ENCODE measurements at regions not wholly inside any gene's neighbourhood (a gene's known extent, or its start where the extent isn't known, plus 50 kb on each side); places are given as distances from the start of the nearest gene placed in this dataset.

GRCh38 chr12:89988188-89988915 is 279.7 kb upstream of the ATP2B1 start:
- Histone ChIP-seq H3K4me1 (ENCODE audit: control insufficient read depth in 1 of 2, low read depth in 2 of 2) (no peaks in the 10 kb centered on the region), H3K27ac (no peak overlapping the region), H3K36me3 (no peaks in the 10 kb centered on the region), H3K27me3 (replicated peaks; ENCODE audit: insufficient read depth) (no peaks in the 10 kb centered on the region), H3K4me3 (no peak overlapping the region), H3K9me3 (no peaks in the 10 kb centered on the region)
- DNase-seq (ENCODE audit: low spot score) (no peak), ATAC-seq (ENCODE audit: insufficient number of reproducible peaks, low FRiP score, low read depth) (no peak)
- TF ChIP-seq, protein P1, sequence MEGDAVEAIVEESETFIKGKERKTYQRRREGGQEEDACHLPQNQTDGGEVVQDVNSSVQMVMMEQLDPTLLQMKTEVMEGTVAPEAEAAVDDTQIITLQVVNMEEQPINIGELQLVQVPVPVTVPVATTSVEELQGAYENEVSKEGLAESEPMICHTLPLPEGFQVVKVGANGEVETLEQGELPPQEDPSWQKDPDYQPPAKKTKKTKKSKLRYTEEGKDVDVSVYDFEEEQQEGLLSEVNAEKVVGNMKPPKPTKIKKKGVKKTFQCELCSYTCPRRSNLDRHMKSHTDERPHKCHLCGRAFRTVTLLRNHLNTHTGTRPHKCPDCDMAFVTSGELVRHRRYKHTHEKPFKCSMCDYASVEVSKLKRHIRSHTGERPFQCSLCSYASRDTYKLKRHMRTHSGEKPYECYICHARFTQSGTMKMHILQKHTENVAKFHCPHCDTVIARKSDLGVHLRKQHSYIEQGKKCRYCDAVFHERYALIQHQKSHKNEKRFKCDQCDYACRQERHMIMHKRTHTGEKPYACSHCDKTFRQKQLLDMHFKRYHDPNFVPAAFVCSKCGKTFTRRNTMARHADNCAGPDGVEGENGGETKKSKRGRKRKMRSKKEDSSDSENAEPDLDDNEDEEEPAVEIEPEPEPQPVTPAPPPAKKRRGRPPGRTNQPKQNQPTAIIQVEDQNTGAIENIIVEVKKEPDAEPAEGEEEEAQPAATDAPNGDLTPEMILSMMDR (IDR thresholded peaks at IDR 0.05): no peak

- no peak overlapping the region for H3K27ac ChIP-seq
- no peak for DNase-seq (ENCODE audit: low spot score)
- no peaks in the 10 kb centered on the region for H3K36me3 ChIP-seq
- TF ChIP-seq, protein P1 (IDR thresholded peaks at IDR 0.05): no peak
- no peak overlapping the region for H3K4me3 ChIP-seq
- no peaks in the 10 kb centered on the region for H3K4me1 ChIP-seq (ENCODE audit: control insufficient read depth in 1 of 2, low read depth in 2 of 2)
- no peaks in the 10 kb centered on the region for H3K9me3 ChIP-seq
- no peaks in the 10 kb centered on the region for H3K27me3 ChIP-seq (replicated peaks; ENCODE audit: insufficient read depth)
- ATAC-seq (ENCODE audit: insufficient number of reproducible peaks, low FRiP score, low read depth): no peak
Measured at GRCh38 chr12:89985935-89986334, 277.3 kb upstream of the ATP2B1 start.

DNA sequence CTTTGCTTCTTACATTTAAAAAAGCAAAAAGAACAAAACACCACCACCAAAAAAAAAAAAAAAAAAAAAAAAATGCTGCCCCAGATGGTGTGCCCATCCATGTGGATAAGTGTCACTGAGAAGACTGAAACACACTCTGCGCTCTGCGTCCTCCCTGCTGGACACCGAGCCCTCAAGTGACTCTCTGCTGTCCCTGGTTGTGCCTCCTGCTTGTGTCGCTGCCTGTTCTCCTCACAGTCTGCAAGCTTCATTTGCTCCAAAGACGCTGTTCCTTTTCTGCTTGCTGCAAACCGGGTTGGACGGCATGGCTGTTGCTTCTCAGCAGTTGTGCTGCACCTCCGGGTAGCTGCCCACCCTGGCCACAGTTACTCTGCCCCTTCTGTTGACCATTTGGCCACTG is 276.2 kb upstream of the ATP2B1 start:
- TF ChIP-seq, protein P1 (IDR thresholded peaks at IDR 0.05): no peak
- no peaks in the 10 kb centered on the region for H3K27me3 ChIP-seq (replicated peaks; ENCODE audit: insufficient read depth)
- ATAC-seq (ENCODE audit: insufficient number of reproducible peaks, low FRiP score, low read depth): no peak

DNA sequence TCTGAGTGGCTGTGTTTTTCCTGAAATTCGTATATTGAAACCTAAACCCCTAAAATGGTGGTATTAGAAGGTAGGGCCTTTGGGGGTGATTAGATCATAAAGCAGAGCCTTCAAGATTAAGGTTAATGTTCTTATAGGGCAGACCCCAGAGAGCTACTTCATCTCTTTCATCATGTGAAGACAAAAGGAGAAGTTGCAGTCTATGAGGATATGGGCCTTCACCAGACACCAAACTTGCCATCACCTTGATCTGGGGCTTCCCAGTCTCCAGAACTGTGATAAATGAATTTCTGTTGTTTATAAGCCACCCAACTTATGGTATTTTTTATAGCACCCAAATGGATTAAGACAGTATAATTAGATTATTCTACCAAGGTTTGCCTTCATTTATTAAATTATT is 275.0 kb upstream of the ATP2B1 start:
- Histone ChIP-seq H3K4me1 (ENCODE audit: control insufficient read depth in 1 of 2, low read depth in 2 of 2) (no peaks in the 10 kb centered on the region), H3K4me3 (no peak overlapping the region), H3K27me3 (replicated peaks; ENCODE audit: insufficient read depth) (no peaks in the 10 kb centered on the region), H3K27ac (no peak overlapping the region), H3K9me3 (no peaks in the 10 kb centered on the region), H3K36me3 (no peaks in the 10 kb centered on the region)
- DNase-seq (ENCODE audit: low spot score): no peak
- TF ChIP-seq, protein P1 (IDR thresholded peaks at IDR 0.05): no peak
- no peak for ATAC-seq (ENCODE audit: insufficient number of reproducible peaks, low FRiP score, low read depth)

More for the DNA sequence above, 276.2 kb upstream of the ATP2B1 start:
- H3K4me1 ChIP-seq (ENCODE audit: control insufficient read depth in 1 of 2, low read depth in 2 of 2): no peaks in the 10 kb centered on the region
- no peak overlapping the region for H3K4me3 ChIP-seq
- H3K9me3 ChIP-seq: no peaks in the 10 kb centered on the region
- H3K27ac ChIP-seq: no peak overlapping the region
- no peaks in the 10 kb centered on the region for H3K36me3 ChIP-seq
- DNase-seq (ENCODE audit: low spot score): no peak

GRCh38 chr12:89980236-89980635 is 271.6 kb upstream of the ATP2B1 start:
- DNase-seq (ENCODE audit: low spot score): no peak
- TF ChIP-seq, protein P1 (IDR thresholded peaks at IDR 0.05): no peak

More at GRCh38 chr12:89980236-89980635, 271.6 kb upstream of the ATP2B1 start:
- peak; percentile 48 for ATAC-seq (ENCODE audit: insufficient number of reproducible peaks, low FRiP score, low read depth)
- H3K36me3 ChIP-seq: no peaks in the 10 kb centered on the region
- H3K4me3 ChIP-seq: no peak overlapping the region
- H3K27ac ChIP-seq: no peak overlapping the region
- no peaks in the 10 kb centered on the region for H3K9me3 ChIP-seq
- H3K27me3 ChIP-seq (replicated peaks; ENCODE audit: insufficient read depth): no peaks in the 10 kb centered on the region
- no peaks in the 10 kb centered on the region for H3K4me1 ChIP-seq (ENCODE audit: control insufficient read depth in 1 of 2, low read depth in 2 of 2)
